Loucy (cell line): ENCODE measurements at regions not wholly inside any gene's neighbourhood (a gene's known extent, or its start where the extent isn't known, plus 50 kb on each side); places are given as distances from the start of the nearest gene placed in this dataset.

Source experiments
- CTCF ChIP-seq: fragments of 200-600 bp; sonication (generic); conservative IDR thresholded peaks from 2 replicates; pipeline ENCODE4 v1.5.1; 2014; ENCODE audit warnings: mild to moderate bottlenecking, antibody characterized with exemption, low read length
- EZH2phosphoT487 ChIP-seq: fragments of 200-600 bp; IDR thresholded peaks from 2 replicates; pipeline ENCODE4 v1.6.1; 2018; ENCODE audit warnings: antibody characterized with exemption, mild to moderate bottlenecking, moderate library complexity, borderline replicate concordance

- TF ChIP-seq CTCF (no peak), EZH2phosphoT487 (no peak)
Measured at GRCh38 chr11:11085580-11085979, 227.7 kb upstream of the ZBED5 start.
